ENCODE measurements at regions not wholly inside any gene's neighbourhood (a gene's known extent, or its start where the extent isn't known, plus 50 kb on each side); places are given as distances from the start of the nearest gene placed in this dataset.
A peak's percentile ranks its signal among the peaks of the same experiment; 100 is the strongest.

GRCh38 chr14:43483415-43483814, 1023.7 kb downstream of the FSCB start:
- Histone ChIP-seq H3K9me3 (ENCODE audit: control extremely low read depth in 1 of 5, control insufficient read depth in 4 of 5, insufficient read depth in 2 of 5, low read depth in 1 of 5, low read length in 4 of 5) (no peaks in the 10 kb centered on the region), H3K36me3 (ENCODE audit: control insufficient read depth in 4 of 4, insufficient read depth in 4 of 4, low read length in 3 of 4) (no peaks in the 10 kb centered on the region), H3K27me3 (replicated peaks in 2 of 5; ENCODE audit: control insufficient read depth in 4 of 5, insufficient read depth in 5 of 5, low read length in 4 of 5) (no peaks in the 10 kb centered on the region), H3K4me3 (ENCODE audit: control insufficient read depth in 1 of 7, extremely low read depth in 1 of 7, insufficient read depth in 4 of 7, low read depth in 2 of 7, low read length in 6 of 7) (no peak overlapping the region), H3K27ac (ENCODE audit: insufficient read depth in 1 of 2, low read depth in 1 of 2, low read length in 2 of 2, poor library complexity in 1 of 2, severe bottlenecking in 2 of 2) (no peak overlapping the region), H3K4me1 (ENCODE audit: control extremely low read depth in 1 of 4, control insufficient read depth in 4 of 4, insufficient read depth in 4 of 4, low read length in 3 of 4) (no peaks in the 10 kb centered on the region)
- no peak for DNase-seq
- POLR2A ChIA-PET: no interaction called here
- WGBS (ENCODE audit: insufficient coverage): no CpG with 5 or more reads among the region's 3 CpGs
- CTCF ChIA-PET: no interaction called here

DNA sequence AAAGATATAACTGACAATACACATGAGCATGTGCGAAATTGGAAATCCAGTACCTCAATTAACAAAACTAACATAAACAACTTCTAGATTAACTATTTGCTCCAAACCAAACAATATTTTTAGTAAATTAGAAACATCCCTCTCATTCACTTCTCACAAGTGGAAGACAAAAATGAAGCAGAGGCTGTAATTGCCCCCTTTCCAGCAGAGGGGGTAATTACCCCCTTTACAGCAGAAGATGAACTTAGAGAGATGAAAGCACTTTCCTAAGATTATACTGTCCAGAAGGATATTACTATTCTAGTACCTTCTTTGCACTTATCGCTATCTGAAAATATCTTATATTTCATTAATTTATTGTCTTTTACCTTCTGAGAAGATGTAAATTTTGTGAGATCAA, 1025.2 kb downstream of the FSCB start:
- WGBS (ENCODE audit: insufficient coverage): 100% methylated on average over 1 of the region's 2 CpGs
- POLR2A ChIA-PET: no interaction called here

GRCh38 chr14:43480976-43481375, 1026.1 kb downstream of the FSCB start:
- Histone ChIP-seq H3K27me3 (replicated peaks in 2 of 5; ENCODE audit: control insufficient read depth in 4 of 5, insufficient read depth in 5 of 5, low read length in 4 of 5) (no peaks in the 10 kb centered on the region), H3K4me3 (ENCODE audit: control insufficient read depth in 1 of 7, extremely low read depth in 1 of 7, insufficient read depth in 4 of 7, low read depth in 2 of 7, low read length in 6 of 7) (no peak overlapping the region), H3K9me3 (ENCODE audit: control extremely low read depth in 1 of 5, control insufficient read depth in 4 of 5, insufficient read depth in 2 of 5, low read depth in 1 of 5, low read length in 4 of 5) (no peaks in the 10 kb centered on the region), H3K27ac (ENCODE audit: insufficient read depth in 1 of 2, low read depth in 1 of 2, low read length in 2 of 2, poor library complexity in 1 of 2, severe bottlenecking in 2 of 2) (no peak overlapping the region), H3K4me1 (ENCODE audit: control extremely low read depth in 1 of 4, control insufficient read depth in 4 of 4, insufficient read depth in 4 of 4, low read length in 3 of 4) (no peaks in the 10 kb centered on the region), H3K36me3 (ENCODE audit: control insufficient read depth in 4 of 4, insufficient read depth in 4 of 4, low read length in 3 of 4) (no peaks in the 10 kb centered on the region)
- ChIA-PET CTCF (interaction anchor here (0.7 kb wide), 1 partner anchor 10 kb away, joined by 3 read pairs; no protein-coding TSS in a partner anchor), POLR2A (no interaction called here)
- no peak for DNase-seq
- WGBS (ENCODE audit: insufficient coverage): 100% methylated on average over 1 of the region's 1 CpG

More for the DNA sequence above, 1025.2 kb downstream of the FSCB start:
- no peak overlapping the region for H3K4me3 ChIP-seq (ENCODE audit: control insufficient read depth in 1 of 7, extremely low read depth in 1 of 7, insufficient read depth in 4 of 7, low read depth in 2 of 7, low read length in 6 of 7)
- no peak for DNase-seq
- no peaks in the 10 kb centered on the region for H3K36me3 ChIP-seq (ENCODE audit: control insufficient read depth in 4 of 4, insufficient read depth in 4 of 4, low read length in 3 of 4)
- H3K27me3 ChIP-seq (replicated peaks in 2 of 5; ENCODE audit: control insufficient read depth in 4 of 5, insufficient read depth in 5 of 5, low read length in 4 of 5): no peaks in the 10 kb centered on the region
- CTCF ChIA-PET: no interaction called here
- H3K27ac ChIP-seq (ENCODE audit: insufficient read depth in 1 of 2, low read depth in 1 of 2, low read length in 2 of 2, poor library complexity in 1 of 2, severe bottlenecking in 2 of 2): no peak overlapping the region
- no peaks in the 10 kb centered on the region for H3K4me1 ChIP-seq (ENCODE audit: control extremely low read depth in 1 of 4, control insufficient read depth in 4 of 4, insufficient read depth in 4 of 4, low read length in 3 of 4)
- H3K9me3 ChIP-seq (ENCODE audit: control extremely low read depth in 1 of 5, control insufficient read depth in 4 of 5, insufficient read depth in 2 of 5, low read depth in 1 of 5, low read length in 4 of 5): no peaks in the 10 kb centered on the region

GRCh38 chr14:43479596-43480195, 1027.4 kb downstream of the FSCB start:
- H3K9me3 ChIP-seq (ENCODE audit: control extremely low read depth in 1 of 5, control insufficient read depth in 4 of 5, insufficient read depth in 2 of 5, low read depth in 1 of 5, low read length in 4 of 5): no peaks in the 10 kb centered on the region
- H3K27me3 ChIP-seq (replicated peaks in 2 of 5; ENCODE audit: control insufficient read depth in 4 of 5, insufficient read depth in 5 of 5, low read length in 4 of 5): no peaks in the 10 kb centered on the region
- no peaks in the 10 kb centered on the region for H3K4me1 ChIP-seq (ENCODE audit: control extremely low read depth in 1 of 4, control insufficient read depth in 4 of 4, insufficient read depth in 4 of 4, low read length in 3 of 4)
- no peaks in the 10 kb centered on the region for H3K36me3 ChIP-seq (ENCODE audit: control insufficient read depth in 4 of 4, insufficient read depth in 4 of 4, low read length in 3 of 4)
- peak in 1 of 3 donors; percentile 15 for DNase-seq
- ChIA-PET CTCF (interaction anchor here (1.2 kb wide), 1 partner anchor 40 kb away, joined by 3 read pairs; no protein-coding TSS in a partner anchor), POLR2A (no interaction called here)
- no peak overlapping the region for H3K4me3 ChIP-seq (ENCODE audit: control insufficient read depth in 1 of 7, extremely low read depth in 1 of 7, insufficient read depth in 4 of 7, low read depth in 2 of 7, low read length in 6 of 7)
- WGBS (ENCODE audit: insufficient coverage): 100% methylated on average over 2 of the region's 2 CpGs
- no peak overlapping the region for H3K27ac ChIP-seq (ENCODE audit: insufficient read depth in 1 of 2, low read depth in 1 of 2, low read length in 2 of 2, poor library complexity in 1 of 2, severe bottlenecking in 2 of 2)

DNA sequence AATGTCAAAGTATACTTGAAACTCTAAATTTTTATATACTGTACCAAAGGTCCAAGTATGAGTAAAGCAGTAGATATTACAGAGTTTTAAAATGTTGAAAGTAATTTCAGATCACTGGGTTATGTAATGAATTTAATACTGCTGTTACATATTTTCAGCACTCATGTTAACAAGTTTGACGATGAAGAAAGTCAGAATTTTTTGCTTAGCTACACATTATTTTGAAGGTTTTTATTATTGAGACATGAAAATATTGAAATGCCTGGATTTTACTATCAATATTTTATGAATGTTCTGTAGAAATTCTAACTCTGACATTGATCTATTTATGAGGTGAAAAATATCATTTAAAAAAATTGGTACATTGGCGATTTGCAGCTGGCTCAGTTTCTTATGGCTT, 1030.3 kb downstream of the FSCB start:
- Histone ChIP-seq H3K27me3 (replicated peaks in 2 of 5; ENCODE audit: control insufficient read depth in 4 of 5, insufficient read depth in 5 of 5, low read length in 4 of 5) (no peaks in the 10 kb centered on the region), H3K9me3 (ENCODE audit: control extremely low read depth in 1 of 5, control insufficient read depth in 4 of 5, insufficient read depth in 2 of 5, low read depth in 1 of 5, low read length in 4 of 5) (no peaks in the 10 kb centered on the region), H3K27ac (ENCODE audit: insufficient read depth in 1 of 2, low read depth in 1 of 2, low read length in 2 of 2, poor library complexity in 1 of 2, severe bottlenecking in 2 of 2) (no peak overlapping the region), H3K4me1 (ENCODE audit: control extremely low read depth in 1 of 4, control insufficient read depth in 4 of 4, insufficient read depth in 4 of 4, low read length in 3 of 4) (no peaks in the 10 kb centered on the region), H3K4me3 (ENCODE audit: control insufficient read depth in 1 of 7, extremely low read depth in 1 of 7, insufficient read depth in 4 of 7, low read depth in 2 of 7, low read length in 6 of 7) (no peak overlapping the region), H3K36me3 (ENCODE audit: control insufficient read depth in 4 of 4, insufficient read depth in 4 of 4, low read length in 3 of 4) (no peaks in the 10 kb centered on the region)
- ChIA-PET POLR2A (no interaction called here), CTCF (no interaction called here)
- WGBS (ENCODE audit: insufficient coverage): 100% methylated on average over 1 of the region's 2 CpGs
- DNase-seq: no peak

- ChIA-PET CTCF (no interaction called here), POLR2A (no interaction called here)
- H3K4me1 ChIP-seq (ENCODE audit: control extremely low read depth in 1 of 4, control insufficient read depth in 4 of 4, insufficient read depth in 4 of 4, low read length in 3 of 4): no peaks in the 10 kb centered on the region
Measured at GRCh38 chr14:43475757-43476156, 1031.3 kb downstream of the FSCB start.

DNA sequence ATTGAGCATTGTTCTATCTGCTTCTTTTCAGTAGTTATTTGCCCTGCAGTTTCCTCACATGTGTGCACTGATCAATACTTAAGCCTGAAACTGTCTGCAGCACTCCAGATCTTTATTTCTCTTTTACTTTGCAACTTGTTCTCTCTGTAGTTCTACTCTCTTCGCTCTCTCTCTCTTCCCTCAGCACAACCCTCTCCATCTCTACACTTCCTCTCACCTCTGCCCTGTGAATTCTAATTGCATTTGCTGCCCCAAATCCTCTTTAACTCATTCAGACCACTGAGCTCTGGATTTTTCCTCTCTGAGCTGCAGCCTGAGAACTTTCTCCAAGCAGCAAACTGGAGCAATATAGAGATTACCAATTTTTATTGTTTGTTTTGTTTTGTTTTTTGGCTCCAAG, 1035.5 kb downstream of the FSCB start:
- 86% methylated on average over 1 of the region's 1 CpG for WGBS (ENCODE audit: insufficient coverage)
- Histone ChIP-seq H3K9me3 (ENCODE audit: control extremely low read depth in 1 of 5, control insufficient read depth in 4 of 5, insufficient read depth in 2 of 5, low read depth in 1 of 5, low read length in 4 of 5) (no peaks in the 10 kb centered on the region), H3K4me1 (ENCODE audit: control extremely low read depth in 1 of 4, control insufficient read depth in 4 of 4, insufficient read depth in 4 of 4, low read length in 3 of 4) (no peaks in the 10 kb centered on the region), H3K27me3 (replicated peaks in 2 of 5; ENCODE audit: control insufficient read depth in 4 of 5, insufficient read depth in 5 of 5, low read length in 4 of 5) (no peaks in the 10 kb centered on the region), H3K27ac (ENCODE audit: insufficient read depth in 1 of 2, low read depth in 1 of 2, low read length in 2 of 2, poor library complexity in 1 of 2, severe bottlenecking in 2 of 2) (no peak overlapping the region), H3K36me3 (ENCODE audit: control insufficient read depth in 4 of 4, insufficient read depth in 4 of 4, low read length in 3 of 4) (no peaks in the 10 kb centered on the region), H3K4me3 (ENCODE audit: control insufficient read depth in 1 of 7, extremely low read depth in 1 of 7, insufficient read depth in 4 of 7, low read depth in 2 of 7, low read length in 6 of 7) (no peak overlapping the region)
- no peak for DNase-seq
- ChIA-PET POLR2A (no interaction called here), CTCF (interaction anchor here (1.3 kb wide), 1 partner anchor 32 kb away, joined by 3 read pairs; no protein-coding TSS in a partner anchor)

More at GRCh38 chr14:43475757-43476156, 1031.3 kb downstream of the FSCB start:
- no peaks in the 10 kb centered on the region for H3K36me3 ChIP-seq (ENCODE audit: control insufficient read depth in 4 of 4, insufficient read depth in 4 of 4, low read length in 3 of 4)
- no peak overlapping the region for H3K4me3 ChIP-seq (ENCODE audit: control insufficient read depth in 1 of 7, extremely low read depth in 1 of 7, insufficient read depth in 4 of 7, low read depth in 2 of 7, low read length in 6 of 7)
- no peak for DNase-seq
- no peaks in the 10 kb centered on the region for H3K9me3 ChIP-seq (ENCODE audit: control extremely low read depth in 1 of 5, control insufficient read depth in 4 of 5, insufficient read depth in 2 of 5, low read depth in 1 of 5, low read length in 4 of 5)
- H3K27me3 ChIP-seq (replicated peaks in 2 of 5; ENCODE audit: control insufficient read depth in 4 of 5, insufficient read depth in 5 of 5, low read length in 4 of 5): no peaks in the 10 kb centered on the region
- H3K27ac ChIP-seq (ENCODE audit: insufficient read depth in 1 of 2, low read depth in 1 of 2, low read length in 2 of 2, poor library complexity in 1 of 2, severe bottlenecking in 2 of 2): no peak overlapping the region

All from common myeloid progenitor, CD34-positive (primary cell).